ENCODE measurements at regions not wholly inside any gene's neighbourhood (a gene's known extent, or its start where the extent isn't known, plus 50 kb on each side); places are given as distances from the start of the nearest gene placed in this dataset.

- no peak for TF ChIP-seq CTCF (IDR thresholded peaks at IDR 0.05)
- no peak for TF ChIP-seq POLR2A (IDR thresholded peaks at IDR 0.05)
These were observed 442.4 kb downstream of the TYW1 start for GRCh38 chr7:67438913-67439505.
